ENCODE measurements at regions not wholly inside any gene's neighbourhood (a gene's known extent, or its start where the extent isn't known, plus 50 kb on each side); places are given as distances from the start of the nearest gene placed in this dataset.

GRCh38 chr12:131386167-131386521 is 324.7 kb upstream of the SFSWAP start:
- no peak for TF ChIP-seq POLR2A (IDR thresholded peaks at IDR 0.05; ENCODE audit: low read depth, low read length)
- TF ChIP-seq PAX5 (IDR thresholded peaks at IDR 0.05; ENCODE audit: insufficient read depth, low read length, severe bottlenecking), result no peak
- no peak for TF ChIP-seq POLR2AphosphoS5 (IDR thresholded peaks at IDR 0.05; ENCODE audit: low read depth, low read length)

All from GM12891 (cell line).